ENCODE measurements at regions not wholly inside any gene's neighbourhood (a gene's known extent, or its start where the extent isn't known, plus 50 kb on each side); places are given as distances from the start of the nearest gene placed in this dataset.
A peak's percentile ranks its signal among the peaks of the same experiment; 100 is the strongest.

DNA sequence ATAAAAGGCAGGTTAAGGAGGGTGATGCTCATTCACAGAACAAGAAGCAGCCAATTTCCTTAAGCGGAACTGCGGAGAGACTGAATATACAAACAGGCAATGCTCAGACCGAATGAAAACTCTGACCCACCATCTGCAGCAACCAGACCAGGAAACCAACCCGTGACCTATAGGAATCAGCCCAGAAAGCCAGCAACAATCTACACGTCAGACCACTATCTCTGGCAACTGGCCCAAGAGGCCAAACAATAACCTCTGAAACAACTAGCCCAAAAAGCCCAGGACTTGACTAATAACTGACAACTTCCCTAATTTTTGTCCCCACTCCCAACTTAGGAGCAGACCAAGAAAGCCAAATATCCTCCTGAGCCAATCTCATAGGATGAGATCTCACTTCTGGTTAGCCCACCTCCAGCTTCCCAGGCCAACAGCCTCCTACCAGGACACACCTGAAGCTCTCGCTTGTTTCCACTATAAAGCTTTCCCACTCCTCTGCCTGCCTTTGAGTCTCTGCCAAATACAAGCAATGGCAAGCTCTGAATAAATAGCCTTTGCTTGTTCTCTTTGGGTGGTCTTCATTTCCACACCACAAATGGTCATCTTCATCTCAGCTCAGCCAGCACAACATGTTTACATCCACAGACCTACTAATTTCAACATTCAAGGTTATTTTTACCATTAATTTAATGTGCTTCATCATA lies 168.5 kb downstream of the HSD17B3 start:
- Histone ChIP-seq H3K36me3 (no peaks in the 10 kb centered on the region), H3K27ac (no peak overlapping the region), H3K4me2 (peak overlapping the region in 2 of 11 experiments; percentile 1 to 7; a peak in 1 of 22 replicates), H3K27me3 (no peaks in the 10 kb centered on the region), H4K20me1 (no peaks in the 10 kb centered on the region), H3K9me3 (replicated peaks in 1 of 11) (peaks cover 12 to 50% (median 24%) of the 10 kb centered on the region in 11 experiments; a peak in 20 of 22 replicates), H3K9ac (no peak overlapping the region), H3K4me3 (no peak overlapping the region), H3K4me1 (peaks cover 35 to 55% (median 43%) of the 10 kb centered on the region in 10 experiments)
- TF ChIP-seq Cebpa-rat (IDR thresholded peaks at IDR 0.05), result no peak

GRCh38 chr9:96131825-96132224 lies 170.2 kb downstream of the HSD17B3 start:
- Histone ChIP-seq H3K9me3 (replicated peaks in 1 of 11) (peaks cover 10 to 55% (median 22%) of the 10 kb centered on the region in 11 experiments; a peak in 18 of 22 replicates), H3K9ac (no peak overlapping the region), H3K27ac (no peak overlapping the region), H3K4me3 (no peak overlapping the region), H4K20me1 (no peaks in the 10 kb centered on the region), H3K4me2 (no peak overlapping the region), H3K27me3 (no peaks in the 10 kb centered on the region), H3K4me1 (peaks cover 18 to 39% (median 27%) of the 10 kb centered on the region in 10 experiments), H3K36me3 (no peaks in the 10 kb centered on the region)
- no peak for TF ChIP-seq Cebpa-rat (IDR thresholded peaks at IDR 0.05)

DNA sequence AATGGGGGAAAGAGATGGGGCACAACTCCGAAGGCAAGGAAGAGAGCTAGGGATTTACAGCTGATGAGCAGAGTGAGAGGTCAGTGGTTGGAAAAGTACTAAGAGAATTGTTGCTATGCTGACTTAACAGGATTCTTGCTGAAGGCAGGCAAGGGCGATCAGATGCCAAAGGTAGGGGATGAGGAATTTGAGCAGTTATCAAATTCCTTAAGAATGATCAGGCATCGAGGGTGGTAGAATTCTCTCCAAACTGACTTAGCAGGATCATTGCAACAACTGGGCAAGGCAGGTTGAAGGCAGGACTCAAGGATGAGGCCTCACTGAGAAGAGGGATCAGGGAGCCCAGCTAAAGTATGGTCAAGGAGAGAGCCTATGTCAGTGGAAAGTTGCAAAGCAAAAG lies 171.0 kb downstream of the HSD17B3 start:
- H3K4me3 ChIP-seq, result no peak overlapping the region
- H3K9ac ChIP-seq, result no peak overlapping the region
- H3K36me3 ChIP-seq, result no peaks in the 10 kb centered on the region
- no peak overlapping the region for H3K27ac ChIP-seq
- H3K27me3 ChIP-seq, result no peaks in the 10 kb centered on the region
- H4K20me1 ChIP-seq, result no peaks in the 10 kb centered on the region
- H3K4me1 ChIP-seq, result peaks cover 10 to 30% (median 18%) of the 10 kb centered on the region in 10 experiments
- peaks cover 10 to 58% (median 22%) of the 10 kb centered on the region in 11 experiments; a peak in 18 of 22 replicates for H3K9me3 ChIP-seq (replicated peaks in 1 of 11)
- TF ChIP-seq Cebpa-rat (IDR thresholded peaks at IDR 0.05), result no peak
- H3K4me2 ChIP-seq, result no peak overlapping the region

GRCh38 chr9:96129747-96130146 lies 172.2 kb downstream of the HSD17B3 start:
- Histone ChIP-seq H3K4me2 (no peak overlapping the region), H3K27me3 (no peaks in the 10 kb centered on the region), H4K20me1 (no peaks in the 10 kb centered on the region), H3K4me3 (no peak overlapping the region), H3K36me3 (no peaks in the 10 kb centered on the region), H3K27ac (no peak overlapping the region), H3K4me1 (peaks cover 5 to 24% (median 13%) of the 10 kb centered on the region in 10 experiments), H3K9ac (no peak overlapping the region), H3K9me3 (replicated peaks in 1 of 11) (peaks cover 10 to 58% (median 22%) of the 10 kb centered on the region in 11 experiments; a peak in 18 of 22 replicates)
- TF ChIP-seq Cebpa-rat (IDR thresholded peaks at IDR 0.05), result no peak

- Histone ChIP-seq H3K9me3 (replicated peaks in 1 of 11) (peaks cover 10 to 52% (median 21%) of the 10 kb centered on the region in 11 experiments; a peak in 18 of 22 replicates), H3K36me3 (no peaks in the 10 kb centered on the region), H3K4me1 (peaks cover 8 to 30% (median 21%) of the 10 kb centered on the region in 10 experiments), H3K27me3 (no peaks in the 10 kb centered on the region), H3K4me2 (peak overlapping the region in 3 of 11 experiments; percentile 8 to 38 (median 16); a peak in 2 of 22 replicates), H3K27ac (no peak overlapping the region), H3K4me3 (no peak overlapping the region), H4K20me1 (no peaks in the 10 kb centered on the region), H3K9ac (no peak overlapping the region)
- TF ChIP-seq Cebpa-rat (IDR thresholded peaks at IDR 0.05), result no peak
Observed at GRCh38 chr9:96128880-96129279, 173.1 kb downstream of the HSD17B3 start.

- Histone ChIP-seq H3K4me3 (no peak overlapping the region), H3K27ac (no peak overlapping the region), H3K27me3 (no peaks in the 10 kb centered on the region), H3K4me1 (peaks cover 17 to 31% (median 24%) of the 10 kb centered on the region in 10 experiments), H3K9me3 (replicated peaks in 1 of 11) (peaks cover 0 to 38% (median 5%) of the 10 kb centered on the region in 11 experiments; a peak in 13 of 22 replicates), H4K20me1 (no peaks in the 10 kb centered on the region), H3K9ac (no peak overlapping the region), H3K36me3 (no peaks in the 10 kb centered on the region), H3K4me2 (no peak overlapping the region)
- TF ChIP-seq Cebpa-rat (IDR thresholded peaks at IDR 0.05), result no peak
Observed at GRCh38 chr9:96126321-96126881, 175.6 kb downstream of the HSD17B3 start.

- Histone ChIP-seq H3K9me3 (replicated peaks in 1 of 11) (peaks cover 0 to 32% (median 5%) of the 10 kb centered on the region in 11 experiments; a peak in 16 of 22 replicates), H3K27ac (no peak overlapping the region), H3K9ac (no peak overlapping the region), H3K4me3 (no peak overlapping the region), H4K20me1 (no peaks in the 10 kb centered on the region), H3K36me3 (no peaks in the 10 kb centered on the region), H3K4me2 (no peak overlapping the region), H3K27me3 (no peaks in the 10 kb centered on the region), H3K4me1 (peaks cover 25 to 38% (median 31%) of the 10 kb centered on the region in 10 experiments)
- TF ChIP-seq Cebpa-rat (IDR thresholded peaks at IDR 0.05), result no peak
Observed at GRCh38 chr9:96125624-96126023, 176.4 kb downstream of the HSD17B3 start.

- H3K9ac ChIP-seq, result no peak overlapping the region
- H3K4me3 ChIP-seq, result no peak overlapping the region
Observed at GRCh38 chr9:96122751-96123150, 179.2 kb downstream of the HSD17B3 start.

GRCh38 chr9:96122282-96122681 lies 179.7 kb downstream of the HSD17B3 start:
- peaks cover 0 to 10% (median 3%) of the 10 kb centered on the region in 11 experiments; a peak in 2 of 22 replicates for H3K36me3 ChIP-seq
- no peak overlapping the region for H3K27ac ChIP-seq
- peaks cover 38 to 54% (median 46%) of the 10 kb centered on the region in 10 experiments for H3K4me1 ChIP-seq
- H3K4me3 ChIP-seq, result no peak overlapping the region
- no peak overlapping the region for H3K9ac ChIP-seq
- no peak for TF ChIP-seq Cebpa-rat (IDR thresholded peaks at IDR 0.05)
- H3K27me3 ChIP-seq, result no peaks in the 10 kb centered on the region
- peak overlapping the region in 4 of 11 experiments; percentile 5 to 22 (median 9); a peak in 1 of 22 replicates for H3K4me2 ChIP-seq
- H3K9me3 ChIP-seq (replicated peaks in 1 of 11), result peaks cover 23 to 51% (median 37%) of the 10 kb centered on the region in 11 experiments
- H4K20me1 ChIP-seq, result no peaks in the 10 kb centered on the region

More at GRCh38 chr9:96122751-96123150, 179.2 kb downstream of the HSD17B3 start:
- Histone ChIP-seq H3K4me1 (peaks cover 33 to 49% (median 42%) of the 10 kb centered on the region in 10 experiments), H3K9me3 (replicated peaks in 1 of 11) (peaks cover 23 to 51% (median 32%) of the 10 kb centered on the region in 11 experiments), H3K27ac (no peak overlapping the region), H3K27me3 (no peaks in the 10 kb centered on the region), H3K4me2 (no peak overlapping the region), H4K20me1 (no peaks in the 10 kb centered on the region), H3K36me3 (peaks cover 0 to 10% (median 3%) of the 10 kb centered on the region in 11 experiments; a peak in 2 of 22 replicates)
- no peak for TF ChIP-seq Cebpa-rat (IDR thresholded peaks at IDR 0.05)

Data from BLaER1 treated with 17β-estradiol and CSF1 and Interleukin-3, amounts not matched to agents 10 nM and 100 nM (cell line).